GM23338 (cell line): ENCODE measurements at regions not wholly inside any gene's neighbourhood (a gene's known extent, or its start where the extent isn't known, plus 50 kb on each side); places are given as distances from the start of the nearest gene placed in this dataset.

Experiments
- ATAC-seq: fragments of 200-7000 bp; cut with Tn5 transposase; 3 replicates; pipeline ENCODE4 v1.9.1; 2020
- DNase-seq: peaks from one replicate; pipeline ENCODE4 v3.0.0-alpha.2; 2015; ENCODE audit warnings: low spot score
- H2AFZ ChIP-seq: fragments of 200-600 bp; sonication (generic); 2 replicates; pipeline ENCODE4 v1.8.0; 2016; ENCODE audit warnings: antibody characterized with exemption, mild to moderate bottlenecking, moderate library complexity
- H3F3A ChIP-seq: fragments of 200-600 bp; sonication (generic); replicated peaks from 2 replicates; pipeline ENCODE4 v1.8.0; 2017; ENCODE audit warnings: antibody characterized with exemption, mixed run types, low read depth
- H3K27ac ChIP-seq: fragments of 200-600 bp; sonication (generic); 2 replicates; pipeline ENCODE4 v1.6.1; 2016; ENCODE audit warnings: low read depth
- H3K27me3 ChIP-seq: fragments of 200-600 bp; sonication (generic); 2 replicates; pipeline ENCODE4 v1.8.0; 2016; ENCODE audit warnings: mild to moderate bottlenecking, mixed run types, moderate library complexity; ENCODE audit not compliant: insufficient read depth
- H3K36me3 ChIP-seq: fragments of 200-600 bp; sonication (generic); 2 replicates; pipeline ENCODE4 v1.8.0; 2016; ENCODE audit warnings: mild to moderate bottlenecking; ENCODE audit not compliant: insufficient read depth
- H3K4me1 ChIP-seq: fragments of 200-600 bp; sonication (generic); 2 replicates; pipeline ENCODE4 v1.8.0; 2016; ENCODE audit warnings: mild to moderate bottlenecking, moderate library complexity; ENCODE audit not compliant: insufficient read depth
- H3K4me2 ChIP-seq: fragments of 200-600 bp; sonication (generic); 2 replicates; pipeline ENCODE4 v1.7.1; 2017; ENCODE audit warnings: mixed run types
- H3K4me3 ChIP-seq: fragments of 200-600 bp; sonication (generic); 2 replicates; pipeline ENCODE4 v1.6.1; 2016; ENCODE audit warnings: mixed run types
- H3K79me2 ChIP-seq: fragments of 200-600 bp; sonication (generic); replicated peaks from 2 replicates; pipeline ENCODE4 v1.8.0; 2017; ENCODE audit warnings: mild to moderate bottlenecking; ENCODE audit not compliant: insufficient read depth
- H3K9me2 ChIP-seq: fragments of 200-600 bp; sonication (generic); 2 replicates; pipeline ENCODE4 v1.8.0; 2017; ENCODE audit not compliant: insufficient read depth
- H4K20me1 ChIP-seq: fragments of 200-600 bp; sonication (generic); replicated peaks from 2 replicates; pipeline ENCODE4 v1.8.0; 2017; ENCODE audit warnings: mild to moderate bottlenecking; ENCODE audit not compliant: insufficient read depth
- H3K27ac Mint-ChIP-seq: 2 replicates; pipeline ENCODE4 v1.8.0; 2020; ENCODE audit warnings: inconsistent platforms, mild to moderate bottlenecking, moderate library complexity, mixed read lengths
- H3K27me3 Mint-ChIP-seq: 3 replicates; pipeline ENCODE4 v1.8.0; 2022; ENCODE audit warnings: low read depth, mild to moderate bottlenecking, moderate library complexity, mixed read lengths, inconsistent platforms; ENCODE audit not compliant: insufficient read depth, poor library complexity
- H3K36me3 Mint-ChIP-seq: 3 replicates; pipeline ENCODE4 v1.8.0; 2021; ENCODE audit warnings: low read depth, mild to moderate bottlenecking, inconsistent platforms, moderate library complexity, mixed read lengths
- H3K4me1 Mint-ChIP-seq: 3 replicates; pipeline ENCODE4 v1.8.0; 2020; ENCODE audit warnings: mild to moderate bottlenecking, inconsistent platforms, mixed read lengths
- H3K4me3 Mint-ChIP-seq: 3 replicates; pipeline ENCODE4 v1.8.0; 2021; ENCODE audit warnings: moderate library complexity, mild to moderate bottlenecking, inconsistent platforms, mixed read lengths
- H3K9me3 Mint-ChIP-seq: 3 replicates; pipeline ENCODE4 v1.8.0; 2020; ENCODE audit warnings: moderate library complexity, mild to moderate bottlenecking, inconsistent platforms, mixed read lengths
- CREB1 ChIP-seq: fragments of 250-450 bp; sonication (Bioruptor Pico); IDR thresholded peaks from 2 replicates; pipeline ENCODE4 v1.5.0; 2020; ENCODE audit warnings: low read depth, mild to moderate bottlenecking, moderate library complexity
- EZH2 ChIP-seq: fragments of 200-600 bp; sonication (generic); IDR thresholded peaks from one replicate; pipeline ENCODE4 v1.8.0; 2017; ENCODE audit warnings: antibody characterized with exemption, mild to moderate bottlenecking, low read depth; ENCODE audit not compliant: unreplicated experiment
- EZH2phosphoT487 ChIP-seq: fragments of 200-600 bp; sonication (generic); IDR thresholded peaks from one replicate; pipeline ENCODE4 v1.8.1; 2018; ENCODE audit warnings: antibody characterized with exemption; ENCODE audit not compliant: unreplicated experiment
- JUNB ChIP-seq: IDR thresholded peaks from one replicate; pipeline ENCODE4 v1.6.1; 2016; ENCODE audit warnings: antibody characterized with exemption; ENCODE audit not compliant: unreplicated experiment
- NANOG ChIP-seq: IDR thresholded peaks from 2 replicates; pipeline ENCODE4 v1.6.1; 2016; ENCODE audit warnings: antibody characterized with exemption, borderline replicate concordance
- STAT1 ChIP-seq: IDR thresholded peaks from one replicate; pipeline ENCODE4 v1.6.1; 2016; ENCODE audit warnings: antibody characterized with exemption; ENCODE audit not compliant: unreplicated experiment
- ZNF114 ChIP-seq: fragments of 250-450 bp; sonication (Bioruptor Pico); IDR thresholded peaks from 2 replicates; pipeline ENCODE4 v1.5.0; 2020; ENCODE audit warnings: mild to moderate bottlenecking, moderate library complexity
- ZNF331 ChIP-seq: fragments of 250-450 bp; sonication (Bioruptor Pico); IDR thresholded peaks from 2 replicates; pipeline ENCODE4 v1.5.0; 2020; ENCODE audit warnings: low read depth, mild to moderate bottlenecking, moderate library complexity
- TF ChIP-seq, protein P1 (sequence below): fragments of 250-450 bp; sonication (Bioruptor Pico); IDR thresholded peaks from 2 replicates; pipeline ENCODE4 v1.5.0; 2020; ENCODE audit warnings: mild to moderate bottlenecking, moderate library complexity
- TF ChIP-seq, protein P2 (sequence below): IDR thresholded peaks from 2 replicates; pipeline ENCODE4 v1.6.1; 2016; ENCODE audit warnings: antibody characterized with exemption
- TF ChIP-seq, protein P3 (sequence below): IDR thresholded peaks from one replicate; pipeline ENCODE4 v1.6.1; 2018; ENCODE audit warnings: antibody characterized with exemption; ENCODE audit not compliant: unreplicated experiment
- TF ChIP-seq, protein P4 (sequence below), 2 experiments: fragments of 200-600 bp in 1 of 2; sonication (generic) in 1 of 2; conservative IDR thresholded peaks; 2 replicates each; pipeline versions ENCODE4 v1.5.1 to v1.6.1; 2016 to 2017; ENCODE audit warnings: antibody characterized with exemption in 2 of 2, low read depth in 2 of 2, mild to moderate bottlenecking in 2 of 2, moderate library complexity in 1 of 2

DNA sequence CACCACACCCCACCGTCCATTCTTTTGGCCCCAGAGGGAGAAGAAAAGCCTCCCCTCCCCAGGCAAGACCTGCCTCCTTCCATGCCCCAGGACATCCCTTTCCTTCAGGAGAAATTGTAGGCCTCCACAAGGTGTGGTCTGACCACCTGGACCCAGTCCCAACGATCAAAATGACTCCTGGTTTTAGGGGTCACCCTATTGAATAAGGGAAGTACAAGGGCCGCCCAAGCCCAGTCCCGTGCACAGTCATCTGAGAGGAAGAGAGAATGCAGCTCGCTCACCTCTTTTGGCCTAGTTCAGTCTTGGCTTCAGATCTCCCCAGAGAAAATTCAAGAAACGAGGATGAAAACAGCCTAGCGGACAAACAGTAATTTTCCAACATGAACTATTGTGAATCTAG, 249.1 kb downstream of the UACA start:
- H3K27ac ChIP-seq, result no peak overlapping the region
- no peaks in the 10 kb centered on the region for H3K4me1 ChIP-seq
- Mint-ChIP-seq H3K36me3 (peaks cover 7% of the 10 kb centered on the region), H3K27ac (no peak overlapping the region), H3K4me1 (no peaks in the 10 kb centered on the region; the same call in 1 of the 3 replicates), H3K27me3 (peaks cover 5% of the 10 kb centered on the region), H3K9me3 (peaks cover 12% of the 10 kb centered on the region), H3K4me3 (no peak overlapping the region)
- no peaks in the 10 kb centered on the region for H4K20me1 ChIP-seq
- H3K4me2 ChIP-seq, result no peak overlapping the region
- no peak for DNase-seq
- no peaks in the 10 kb centered on the region for H3K79me2 ChIP-seq
- no peak for ATAC-seq
- no peaks in the 10 kb centered on the region for H3F3A ChIP-seq
- no peaks in the 10 kb centered on the region for H3K36me3 ChIP-seq
- H3K9me2 ChIP-seq, result no peaks in the 10 kb centered on the region
- no peaks in the 10 kb centered on the region for H3K27me3 ChIP-seq
- TF ChIP-seq, protein P1, sequence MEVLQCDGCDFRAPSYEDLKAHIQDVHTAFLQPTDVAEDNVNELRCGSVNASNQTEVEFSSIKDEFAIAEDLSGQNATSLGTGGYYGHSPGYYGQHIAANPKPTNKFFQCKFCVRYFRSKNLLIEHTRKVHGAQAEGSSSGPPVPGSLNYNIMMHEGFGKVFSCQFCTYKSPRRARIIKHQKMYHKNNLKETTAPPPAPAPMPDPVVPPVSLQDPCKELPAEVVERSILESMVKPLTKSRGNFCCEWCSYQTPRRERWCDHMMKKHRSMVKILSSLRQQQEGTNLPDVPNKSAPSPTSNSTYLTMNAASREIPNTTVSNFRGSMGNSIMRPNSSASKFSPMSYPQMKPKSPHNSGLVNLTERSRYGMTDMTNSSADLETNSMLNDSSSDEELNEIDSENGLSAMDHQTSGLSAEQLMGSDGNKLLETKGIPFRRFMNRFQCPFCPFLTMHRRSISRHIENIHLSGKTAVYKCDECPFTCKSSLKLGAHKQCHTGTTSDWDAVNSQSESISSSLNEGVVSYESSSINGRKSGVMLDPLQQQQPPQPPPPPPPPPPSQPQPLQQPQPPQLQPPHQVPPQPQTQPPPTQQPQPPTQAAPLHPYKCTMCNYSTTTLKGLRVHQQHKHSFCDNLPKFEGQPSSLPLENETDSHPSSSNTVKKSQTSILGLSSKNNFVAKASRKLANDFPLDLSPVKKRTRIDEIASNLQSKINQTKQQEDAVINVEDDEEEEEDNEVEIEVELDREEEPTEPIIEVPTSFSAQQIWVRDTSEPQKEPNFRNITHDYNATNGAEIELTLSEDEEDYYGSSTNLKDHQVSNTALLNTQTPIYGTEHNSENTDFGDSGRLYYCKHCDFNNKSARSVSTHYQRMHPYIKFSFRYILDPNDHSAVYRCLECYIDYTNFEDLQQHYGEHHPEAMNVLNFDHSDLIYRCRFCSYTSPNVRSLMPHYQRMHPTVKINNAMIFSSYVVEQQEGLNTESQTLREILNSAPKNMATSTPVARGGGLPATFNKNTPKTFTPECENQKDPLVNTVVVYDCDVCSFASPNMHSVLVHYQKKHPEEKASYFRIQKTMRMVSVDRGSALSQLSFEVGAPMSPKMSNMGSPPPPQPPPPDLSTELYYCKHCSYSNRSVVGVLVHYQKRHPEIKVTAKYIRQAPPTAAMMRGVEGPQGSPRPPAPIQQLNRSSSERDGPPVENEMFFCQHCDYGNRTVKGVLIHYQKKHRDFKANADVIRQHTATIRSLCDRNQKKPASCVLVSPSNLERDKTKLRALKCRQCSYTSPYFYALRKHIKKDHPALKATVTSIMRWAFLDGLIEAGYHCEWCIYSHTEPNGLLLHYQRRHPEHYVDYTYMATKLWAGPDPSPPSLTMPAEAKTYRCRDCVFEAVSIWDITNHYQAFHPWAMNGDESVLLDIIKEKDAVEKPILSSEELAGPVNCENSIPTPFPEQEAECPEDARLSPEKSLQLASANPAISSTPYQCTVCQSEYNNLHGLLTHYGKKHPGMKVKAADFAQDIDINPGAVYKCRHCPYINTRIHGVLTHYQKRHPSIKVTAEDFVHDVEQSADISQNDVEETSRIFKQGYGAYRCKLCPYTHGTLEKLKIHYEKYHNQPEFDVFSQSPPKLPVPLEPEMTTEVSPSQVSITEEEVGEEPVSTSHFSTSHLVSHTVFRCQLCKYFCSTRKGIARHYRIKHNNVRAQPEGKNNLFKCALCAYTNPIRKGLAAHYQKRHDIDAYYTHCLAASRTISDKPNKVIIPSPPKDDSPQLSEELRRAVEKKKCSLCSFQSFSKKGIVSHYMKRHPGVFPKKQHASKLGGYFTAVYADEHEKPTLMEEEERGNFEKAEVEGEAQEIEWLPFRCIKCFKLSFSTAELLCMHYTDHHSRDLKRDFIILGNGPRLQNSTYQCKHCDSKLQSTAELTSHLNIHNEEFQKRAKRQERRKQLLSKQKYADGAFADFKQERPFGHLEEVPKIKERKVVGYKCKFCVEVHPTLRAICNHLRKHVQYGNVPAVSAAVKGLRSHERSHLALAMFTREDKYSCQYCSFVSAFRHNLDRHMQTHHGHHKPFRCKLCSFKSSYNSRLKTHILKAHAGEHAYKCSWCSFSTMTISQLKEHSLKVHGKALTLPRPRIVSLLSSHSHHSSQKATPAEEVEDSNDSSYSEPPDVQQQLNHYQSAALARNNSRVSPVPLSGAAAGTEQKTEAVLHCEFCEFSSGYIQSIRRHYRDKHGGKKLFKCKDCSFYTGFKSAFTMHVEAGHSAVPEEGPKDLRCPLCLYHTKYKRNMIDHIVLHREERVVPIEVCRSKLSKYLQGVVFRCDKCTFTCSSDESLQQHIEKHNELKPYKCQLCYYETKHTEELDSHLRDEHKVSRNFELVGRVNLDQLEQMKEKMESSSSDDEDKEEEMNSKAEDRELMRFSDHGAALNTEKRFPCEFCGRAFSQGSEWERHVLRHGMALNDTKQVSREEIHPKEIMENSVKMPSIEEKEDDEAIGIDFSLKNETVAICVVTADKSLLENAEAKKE (CRISPR knock-in tag), result no peak
- TF ChIP-seq NANOG (no peak), JUNB (no peak), EZH2phosphoT487 (no peak), CREB1 (CRISPR knock-in tag) (no peak), STAT1 (no peak), ZNF114 (CRISPR knock-in tag) (no peak), EZH2 (no peak), ZNF331 (CRISPR knock-in tag) (no peak)
- TF ChIP-seq, protein P2, sequence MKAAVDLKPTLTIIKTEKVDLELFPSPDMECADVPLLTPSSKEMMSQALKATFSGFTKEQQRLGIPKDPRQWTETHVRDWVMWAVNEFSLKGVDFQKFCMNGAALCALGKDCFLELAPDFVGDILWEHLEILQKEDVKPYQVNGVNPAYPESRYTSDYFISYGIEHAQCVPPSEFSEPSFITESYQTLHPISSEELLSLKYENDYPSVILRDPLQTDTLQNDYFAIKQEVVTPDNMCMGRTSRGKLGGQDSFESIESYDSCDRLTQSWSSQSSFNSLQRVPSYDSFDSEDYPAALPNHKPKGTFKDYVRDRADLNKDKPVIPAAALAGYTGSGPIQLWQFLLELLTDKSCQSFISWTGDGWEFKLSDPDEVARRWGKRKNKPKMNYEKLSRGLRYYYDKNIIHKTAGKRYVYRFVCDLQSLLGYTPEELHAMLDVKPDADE, result no peak
- TF ChIP-seq, protein P3, sequence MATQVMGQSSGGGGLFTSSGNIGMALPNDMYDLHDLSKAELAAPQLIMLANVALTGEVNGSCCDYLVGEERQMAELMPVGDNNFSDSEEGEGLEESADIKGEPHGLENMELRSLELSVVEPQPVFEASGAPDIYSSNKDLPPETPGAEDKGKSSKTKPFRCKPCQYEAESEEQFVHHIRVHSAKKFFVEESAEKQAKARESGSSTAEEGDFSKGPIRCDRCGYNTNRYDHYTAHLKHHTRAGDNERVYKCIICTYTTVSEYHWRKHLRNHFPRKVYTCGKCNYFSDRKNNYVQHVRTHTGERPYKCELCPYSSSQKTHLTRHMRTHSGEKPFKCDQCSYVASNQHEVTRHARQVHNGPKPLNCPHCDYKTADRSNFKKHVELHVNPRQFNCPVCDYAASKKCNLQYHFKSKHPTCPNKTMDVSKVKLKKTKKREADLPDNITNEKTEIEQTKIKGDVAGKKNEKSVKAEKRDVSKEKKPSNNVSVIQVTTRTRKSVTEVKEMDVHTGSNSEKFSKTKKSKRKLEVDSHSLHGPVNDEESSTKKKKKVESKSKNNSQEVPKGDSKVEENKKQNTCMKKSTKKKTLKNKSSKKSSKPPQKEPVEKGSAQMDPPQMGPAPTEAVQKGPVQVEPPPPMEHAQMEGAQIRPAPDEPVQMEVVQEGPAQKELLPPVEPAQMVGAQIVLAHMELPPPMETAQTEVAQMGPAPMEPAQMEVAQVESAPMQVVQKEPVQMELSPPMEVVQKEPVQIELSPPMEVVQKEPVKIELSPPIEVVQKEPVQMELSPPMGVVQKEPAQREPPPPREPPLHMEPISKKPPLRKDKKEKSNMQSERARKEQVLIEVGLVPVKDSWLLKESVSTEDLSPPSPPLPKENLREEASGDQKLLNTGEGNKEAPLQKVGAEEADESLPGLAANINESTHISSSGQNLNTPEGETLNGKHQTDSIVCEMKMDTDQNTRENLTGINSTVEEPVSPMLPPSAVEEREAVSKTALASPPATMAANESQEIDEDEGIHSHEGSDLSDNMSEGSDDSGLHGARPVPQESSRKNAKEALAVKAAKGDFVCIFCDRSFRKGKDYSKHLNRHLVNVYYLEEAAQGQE, result no peak
- TF ChIP-seq, protein P4, sequence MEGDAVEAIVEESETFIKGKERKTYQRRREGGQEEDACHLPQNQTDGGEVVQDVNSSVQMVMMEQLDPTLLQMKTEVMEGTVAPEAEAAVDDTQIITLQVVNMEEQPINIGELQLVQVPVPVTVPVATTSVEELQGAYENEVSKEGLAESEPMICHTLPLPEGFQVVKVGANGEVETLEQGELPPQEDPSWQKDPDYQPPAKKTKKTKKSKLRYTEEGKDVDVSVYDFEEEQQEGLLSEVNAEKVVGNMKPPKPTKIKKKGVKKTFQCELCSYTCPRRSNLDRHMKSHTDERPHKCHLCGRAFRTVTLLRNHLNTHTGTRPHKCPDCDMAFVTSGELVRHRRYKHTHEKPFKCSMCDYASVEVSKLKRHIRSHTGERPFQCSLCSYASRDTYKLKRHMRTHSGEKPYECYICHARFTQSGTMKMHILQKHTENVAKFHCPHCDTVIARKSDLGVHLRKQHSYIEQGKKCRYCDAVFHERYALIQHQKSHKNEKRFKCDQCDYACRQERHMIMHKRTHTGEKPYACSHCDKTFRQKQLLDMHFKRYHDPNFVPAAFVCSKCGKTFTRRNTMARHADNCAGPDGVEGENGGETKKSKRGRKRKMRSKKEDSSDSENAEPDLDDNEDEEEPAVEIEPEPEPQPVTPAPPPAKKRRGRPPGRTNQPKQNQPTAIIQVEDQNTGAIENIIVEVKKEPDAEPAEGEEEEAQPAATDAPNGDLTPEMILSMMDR (conservative IDR thresholded peaks at IDR 0.05; ENCODE audit: low read depth in 2 of 2), result no peak
- H3K4me3 ChIP-seq, result no peak overlapping the region
- no peak overlapping the region for H2AFZ ChIP-seq
